ENCODE measurements at regions not wholly inside any gene's neighbourhood (a gene's known extent, or its start where the extent isn't known, plus 50 kb on each side); places are given as distances from the start of the nearest gene placed in this dataset.

- Histone ChIP-seq H3K4me3 (ENCODE audit: low read length) (no peak overlapping the region), H3K9me3 (ENCODE audit: control insufficient read depth, low read length) (peaks cover 6% of the 10 kb centered on the region), H3K4me1 (ENCODE audit: control insufficient read depth, insufficient read depth, low read length) (peaks cover 3% of the 10 kb centered on the region), H3K36me3 (ENCODE audit: control insufficient read depth, insufficient read depth, low read length, severe bottlenecking) (no peaks in the 10 kb centered on the region), H3K9ac (ENCODE audit: low read length) (no peak overlapping the region), H3K27me3 (replicated peaks; ENCODE audit: control insufficient read depth, insufficient read depth, low read length) (peaks cover 27% of the 10 kb centered on the region)
- DNase-seq (ENCODE audit: low read depth), result no peak
These were observed 174.6 kb upstream of the CDH13 start for GRCh38 chr16:82452004-82452756.

GRCh38 chr16:82451449-82451848, 175.3 kb upstream of the CDH13 start:
- no peak for DNase-seq (ENCODE audit: low read depth)
- Histone ChIP-seq H3K4me1 (ENCODE audit: control insufficient read depth, insufficient read depth, low read length) (no peaks in the 10 kb centered on the region), H3K9ac (ENCODE audit: low read length) (no peak overlapping the region), H3K4me3 (ENCODE audit: low read length) (no peak overlapping the region), H3K36me3 (ENCODE audit: control insufficient read depth, insufficient read depth, low read length, severe bottlenecking) (no peaks in the 10 kb centered on the region), H3K9me3 (ENCODE audit: control insufficient read depth, low read length) (peaks cover 6% of the 10 kb centered on the region), H3K27me3 (replicated peaks; ENCODE audit: control insufficient read depth, insufficient read depth, low read length) (peaks cover 28% of the 10 kb centered on the region)

- no peak for DNase-seq (ENCODE audit: low read depth)
- H3K4me3 ChIP-seq (ENCODE audit: low read length), result no peak overlapping the region
- peaks cover 26% of the 10 kb centered on the region for H3K27me3 ChIP-seq (replicated peaks; ENCODE audit: control insufficient read depth, insufficient read depth, low read length)
- H3K9me3 ChIP-seq (ENCODE audit: control insufficient read depth, low read length), result no peaks in the 10 kb centered on the region
- no peak overlapping the region for H3K9ac ChIP-seq (ENCODE audit: low read length)
- no peaks in the 10 kb centered on the region for H3K36me3 ChIP-seq (ENCODE audit: control insufficient read depth, insufficient read depth, low read length, severe bottlenecking)
- H3K4me1 ChIP-seq (ENCODE audit: control insufficient read depth, insufficient read depth, low read length), result no peaks in the 10 kb centered on the region
These were observed 186.4 kb upstream of the CDH13 start for GRCh38 chr16:82440336-82440735.

GRCh38 chr16:82439678-82440293, 187.0 kb upstream of the CDH13 start:
- peak; percentile 22 for DNase-seq (ENCODE audit: low read depth)
- no peaks in the 10 kb centered on the region for H3K9me3 ChIP-seq (ENCODE audit: control insufficient read depth, low read length)
- H3K27me3 ChIP-seq (replicated peaks; ENCODE audit: control insufficient read depth, insufficient read depth, low read length), result peaks cover 26% of the 10 kb centered on the region

GRCh38 chr16:82433042-82433441, 193.7 kb upstream of the CDH13 start:
- no peak overlapping the region for H3K4me3 ChIP-seq (ENCODE audit: low read length)
- no peak overlapping the region for H3K9ac ChIP-seq (ENCODE audit: low read length)
- peaks cover 12% of the 10 kb centered on the region for H3K27me3 ChIP-seq (replicated peaks; ENCODE audit: control insufficient read depth, insufficient read depth, low read length)
- no peaks in the 10 kb centered on the region for H3K36me3 ChIP-seq (ENCODE audit: control insufficient read depth, insufficient read depth, low read length, severe bottlenecking)
- DNase-seq (ENCODE audit: low read depth), result no peak
- H3K9me3 ChIP-seq (ENCODE audit: control insufficient read depth, low read length), result no peaks in the 10 kb centered on the region
- H3K4me1 ChIP-seq (ENCODE audit: control insufficient read depth, insufficient read depth, low read length), result no peaks in the 10 kb centered on the region

More at GRCh38 chr16:82439678-82440293, 187.0 kb upstream of the CDH13 start:
- Histone ChIP-seq H3K4me3 (ENCODE audit: low read length) (no peak overlapping the region), H3K9ac (ENCODE audit: low read length) (no peak overlapping the region), H3K4me1 (ENCODE audit: control insufficient read depth, insufficient read depth, low read length) (no peaks in the 10 kb centered on the region), H3K36me3 (ENCODE audit: control insufficient read depth, insufficient read depth, low read length, severe bottlenecking) (no peaks in the 10 kb centered on the region)

GRCh38 chr16:82432261-82432660, 194.5 kb upstream of the CDH13 start:
- Histone ChIP-seq H3K9ac (ENCODE audit: low read length) (no peak overlapping the region), H3K4me1 (ENCODE audit: control insufficient read depth, insufficient read depth, low read length) (no peaks in the 10 kb centered on the region), H3K36me3 (ENCODE audit: control insufficient read depth, insufficient read depth, low read length, severe bottlenecking) (no peaks in the 10 kb centered on the region), H3K9me3 (ENCODE audit: control insufficient read depth, low read length) (no peaks in the 10 kb centered on the region), H3K27me3 (replicated peaks; ENCODE audit: control insufficient read depth, insufficient read depth, low read length) (peaks cover 12% of the 10 kb centered on the region), H3K4me3 (ENCODE audit: low read length) (no peak overlapping the region)
- no peak for DNase-seq (ENCODE audit: low read depth)

- H3K27me3 ChIP-seq (replicated peaks; ENCODE audit: control insufficient read depth, insufficient read depth, low read length), result no peaks in the 10 kb centered on the region
- no peak for DNase-seq (ENCODE audit: low read depth)
- H3K4me3 ChIP-seq (ENCODE audit: low read length), result no peak overlapping the region
- peaks cover 7% of the 10 kb centered on the region for H3K9me3 ChIP-seq (ENCODE audit: control insufficient read depth, low read length)
- no peak overlapping the region for H3K9ac ChIP-seq (ENCODE audit: low read length)
- H3K36me3 ChIP-seq (ENCODE audit: control insufficient read depth, insufficient read depth, low read length, severe bottlenecking), result no peaks in the 10 kb centered on the region
- H3K4me1 ChIP-seq (ENCODE audit: control insufficient read depth, insufficient read depth, low read length), result no peaks in the 10 kb centered on the region
These were observed 201.1 kb upstream of the CDH13 start for GRCh38 chr16:82425661-82426060.

GRCh38 chr16:82421851-82422250, 204.9 kb upstream of the CDH13 start:
- Histone ChIP-seq H3K4me3 (ENCODE audit: low read length) (no peak overlapping the region), H3K9me3 (ENCODE audit: control insufficient read depth, low read length) (peaks cover 7% of the 10 kb centered on the region), H3K9ac (ENCODE audit: low read length) (no peak overlapping the region), H3K27me3 (replicated peaks; ENCODE audit: control insufficient read depth, insufficient read depth, low read length) (no peaks in the 10 kb centered on the region), H3K36me3 (ENCODE audit: control insufficient read depth, insufficient read depth, low read length, severe bottlenecking) (no peaks in the 10 kb centered on the region), H3K4me1 (ENCODE audit: control insufficient read depth, insufficient read depth, low read length) (no peaks in the 10 kb centered on the region)
- no peak for DNase-seq (ENCODE audit: low read depth)

- DNase-seq (ENCODE audit: low read depth), result no peak
- no peaks in the 10 kb centered on the region for H3K36me3 ChIP-seq (ENCODE audit: control insufficient read depth, insufficient read depth, low read length, severe bottlenecking)
- H3K9me3 ChIP-seq (ENCODE audit: control insufficient read depth, low read length), result peaks cover 7% of the 10 kb centered on the region
- H3K4me3 ChIP-seq (ENCODE audit: low read length), result no peak overlapping the region
- no peak overlapping the region for H3K9ac ChIP-seq (ENCODE audit: low read length)
- no peaks in the 10 kb centered on the region for H3K4me1 ChIP-seq (ENCODE audit: control insufficient read depth, insufficient read depth, low read length)
- no peaks in the 10 kb centered on the region for H3K27me3 ChIP-seq (replicated peaks; ENCODE audit: control insufficient read depth, insufficient read depth, low read length)
These were observed 207.4 kb upstream of the CDH13 start for GRCh38 chr16:82419332-82419731.

- H3K4me1 ChIP-seq (ENCODE audit: control insufficient read depth, insufficient read depth, low read length), result no peaks in the 10 kb centered on the region
- no peak overlapping the region for H3K4me3 ChIP-seq (ENCODE audit: low read length)
- H3K27me3 ChIP-seq (replicated peaks; ENCODE audit: control insufficient read depth, insufficient read depth, low read length), result peaks cover 10% of the 10 kb centered on the region
- H3K9ac ChIP-seq (ENCODE audit: low read length), result no peak overlapping the region
- no peaks in the 10 kb centered on the region for H3K9me3 ChIP-seq (ENCODE audit: control insufficient read depth, low read length)
- DNase-seq (ENCODE audit: low read depth), result no peak
- H3K36me3 ChIP-seq (ENCODE audit: control insufficient read depth, insufficient read depth, low read length, severe bottlenecking), result no peaks in the 10 kb centered on the region
These were observed 212.3 kb upstream of the CDH13 start for GRCh38 chr16:82414476-82414875.

- H3K4me3 ChIP-seq (ENCODE audit: low read length), result no peak overlapping the region
- DNase-seq (ENCODE audit: low read depth), result no peak
- H3K4me1 ChIP-seq (ENCODE audit: control insufficient read depth, insufficient read depth, low read length), result no peaks in the 10 kb centered on the region
- H3K9me3 ChIP-seq (ENCODE audit: control insufficient read depth, low read length), result no peaks in the 10 kb centered on the region
- H3K9ac ChIP-seq (ENCODE audit: low read length), result no peak overlapping the region
- H3K36me3 ChIP-seq (ENCODE audit: control insufficient read depth, insufficient read depth, low read length, severe bottlenecking), result no peaks in the 10 kb centered on the region
- H3K27me3 ChIP-seq (replicated peaks; ENCODE audit: control insufficient read depth, insufficient read depth, low read length), result peaks cover 17% of the 10 kb centered on the region
These were observed 214.0 kb upstream of the CDH13 start for GRCh38 chr16:82412770-82413169.

Measured in adipocyte (in vitro differentiated cells).